GM12892 (cell line): ENCODE measurements at regions not wholly inside any gene's neighbourhood (a gene's known extent, or its start where the extent isn't known, plus 50 kb on each side); places are given as distances from the start of the nearest gene placed in this dataset.

Source experiments
- POLR2A ChIP-seq: IDR thresholded peaks from 2 replicates; pipeline ENCODE4 v1.6.1; 2011; ENCODE audit warnings: low read depth, low read length, control low read depth
- POLR2AphosphoS5 ChIP-seq: IDR thresholded peaks from 2 replicates; pipeline ENCODE4 v1.6.1; 2011; ENCODE audit warnings: low read depth, low read length, control low read depth

DNA sequence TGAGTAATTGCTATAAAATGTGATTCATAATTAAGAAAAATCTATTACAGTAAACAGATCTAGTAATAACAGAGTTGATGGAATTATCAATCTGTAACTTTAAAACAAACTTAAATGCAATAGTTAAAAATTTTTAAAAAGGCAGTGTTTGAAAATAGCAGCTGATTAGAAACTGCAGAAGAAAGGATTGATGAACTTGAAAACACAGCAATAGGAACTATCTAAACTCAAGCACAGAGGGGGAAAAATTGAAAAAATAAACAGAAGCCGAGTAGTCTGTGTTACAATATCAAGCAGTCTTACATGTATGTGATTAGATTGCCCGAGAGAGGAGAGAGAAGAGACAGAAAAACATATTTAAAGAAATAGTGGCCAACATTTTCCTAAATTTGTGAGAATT is 569.0 kb upstream of the B3GALT2 start:
- no peak for TF ChIP-seq POLR2AphosphoS5
- TF ChIP-seq POLR2A, result no peak
